ENCODE measurements at regions not wholly inside any gene's neighbourhood (a gene's known extent, or its start where the extent isn't known, plus 50 kb on each side); places are given as distances from the start of the nearest gene placed in this dataset.

- DNase-seq (no peak), FAIRE-seq (no peak)
- intact Hi-C loops (cut with DNase I), result no loop called here
- H3K36me3 ChIP-seq (ENCODE audit: control insufficient read depth in 2 of 3, insufficient read depth in 3 of 3, low read length in 3 of 3), result no peaks in the 10 kb centered on the region
- no peak overlapping the region for H3K9ac ChIP-seq (ENCODE audit: low read length in 3 of 3)
- H3K4me1 ChIP-seq (ENCODE audit: control insufficient read depth in 2 of 3, insufficient read depth in 2 of 3, low read depth in 1 of 3, low read length in 3 of 3), result no peaks in the 10 kb centered on the region
- no peaks in the 10 kb centered on the region for H3K27me3 ChIP-seq (ENCODE audit: control insufficient read depth, insufficient read depth, low read length)
- H3K27ac ChIP-seq (ENCODE audit: low read depth in 2 of 2, low read length in 2 of 2), result no peak overlapping the region
- H3K4me3 ChIP-seq (ENCODE audit: low read length in 3 of 3), result no peak overlapping the region
- H3K9me3 ChIP-seq (ENCODE audit: control insufficient read depth in 2 of 3, insufficient read depth in 1 of 3, low read length in 3 of 3), result no peaks in the 10 kb centered on the region
- no peak for TF ChIP-seq CTCF (IDR thresholded peaks at IDR 0.05; ENCODE audit: borderline replicate concordance, extremely low read depth, insufficient read depth)
These were observed 853.4 kb downstream of the PLA2G4A start for GRCh38 chr1:187682112-187682511.

DNA sequence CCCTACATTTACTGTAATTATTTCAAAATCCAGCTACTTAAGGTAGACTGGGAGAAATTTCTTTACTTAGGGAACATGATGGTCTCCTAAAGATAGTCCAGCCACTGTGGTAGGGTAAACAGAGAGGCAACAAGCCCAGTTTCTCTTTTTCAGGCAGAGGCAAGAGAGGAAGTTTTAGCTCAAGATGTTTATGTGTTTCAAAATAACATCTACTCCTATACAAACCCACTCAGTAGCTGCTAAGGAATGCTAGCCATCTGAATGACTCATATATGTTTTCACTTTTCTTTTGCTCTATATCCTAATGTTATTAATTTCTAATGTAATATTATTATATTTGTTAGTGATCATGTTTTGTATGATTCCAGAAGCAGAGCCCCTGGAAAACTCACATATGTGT lies 856.6 kb downstream of the PLA2G4A start:
- DNase-seq, result no peak
- no peaks in the 10 kb centered on the region for H3K27me3 ChIP-seq (ENCODE audit: control insufficient read depth, insufficient read depth, low read length)
- no peak overlapping the region for H3K27ac ChIP-seq (ENCODE audit: low read depth in 2 of 2, low read length in 2 of 2)
- intact Hi-C loops (cut with DNase I), result no loop called here
- H3K4me3 ChIP-seq (ENCODE audit: low read length in 3 of 3), result no peak overlapping the region
- H3K9ac ChIP-seq (ENCODE audit: low read length in 3 of 3), result no peak overlapping the region
- H3K9me3 ChIP-seq (ENCODE audit: control insufficient read depth in 2 of 3, insufficient read depth in 1 of 3, low read length in 3 of 3), result no peaks in the 10 kb centered on the region
- FAIRE-seq, result no peak
- no peaks in the 10 kb centered on the region for H3K36me3 ChIP-seq (ENCODE audit: control insufficient read depth in 2 of 3, insufficient read depth in 3 of 3, low read length in 3 of 3)
- no peak for TF ChIP-seq CTCF (IDR thresholded peaks at IDR 0.05; ENCODE audit: borderline replicate concordance, extremely low read depth, insufficient read depth)
- no peaks in the 10 kb centered on the region for H3K4me1 ChIP-seq (ENCODE audit: control insufficient read depth in 2 of 3, insufficient read depth in 2 of 3, low read depth in 1 of 3, low read length in 3 of 3)

DNA sequence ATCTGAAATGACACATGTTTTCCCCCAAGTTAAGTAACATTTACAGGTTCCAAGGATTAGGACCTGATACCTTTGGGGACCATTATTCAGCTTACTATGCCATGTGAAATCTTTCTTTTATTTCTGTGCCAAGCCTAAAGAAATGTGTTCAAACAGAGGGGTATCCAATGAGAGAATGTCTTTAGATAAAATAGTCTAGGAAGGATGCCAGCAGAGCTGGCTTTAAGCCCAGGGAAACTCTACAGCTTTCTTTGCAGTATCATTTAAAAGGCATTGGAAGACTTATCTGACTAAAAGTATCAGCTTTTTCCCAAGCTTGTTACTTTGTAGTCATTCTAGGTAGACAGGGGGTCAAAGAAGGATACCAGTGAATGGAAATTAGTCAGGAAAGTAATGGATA lies 860.4 kb downstream of the PLA2G4A start:
- H3K4me1 ChIP-seq (ENCODE audit: control insufficient read depth in 2 of 3, insufficient read depth in 2 of 3, low read depth in 1 of 3, low read length in 3 of 3), result no peaks in the 10 kb centered on the region
- no peaks in the 10 kb centered on the region for H3K36me3 ChIP-seq (ENCODE audit: control insufficient read depth in 2 of 3, insufficient read depth in 3 of 3, low read length in 3 of 3)
- no peaks in the 10 kb centered on the region for H3K27me3 ChIP-seq (ENCODE audit: control insufficient read depth, insufficient read depth, low read length)
- no peak overlapping the region for H3K27ac ChIP-seq (ENCODE audit: low read depth in 2 of 2, low read length in 2 of 2)
- FAIRE-seq (no peak), DNase-seq (no peak)
- no peak for TF ChIP-seq CTCF (IDR thresholded peaks at IDR 0.05; ENCODE audit: borderline replicate concordance, extremely low read depth, insufficient read depth)
- H3K9ac ChIP-seq (ENCODE audit: low read length in 3 of 3), result no peak overlapping the region
- no peak overlapping the region for H3K4me3 ChIP-seq (ENCODE audit: low read length in 3 of 3)
- H3K9me3 ChIP-seq (ENCODE audit: control insufficient read depth in 2 of 3, insufficient read depth in 1 of 3, low read length in 3 of 3), result no peaks in the 10 kb centered on the region
- intact Hi-C loops (cut with DNase I), result no loop called here

- Histone ChIP-seq H3K36me3 (ENCODE audit: control insufficient read depth in 2 of 3, insufficient read depth in 3 of 3, low read length in 3 of 3) (no peaks in the 10 kb centered on the region), H3K27ac (ENCODE audit: low read depth in 2 of 2, low read length in 2 of 2) (no peak overlapping the region), H3K9ac (ENCODE audit: low read length in 3 of 3) (no peak overlapping the region), H3K4me1 (ENCODE audit: control insufficient read depth in 2 of 3, insufficient read depth in 2 of 3, low read depth in 1 of 3, low read length in 3 of 3) (no peaks in the 10 kb centered on the region), H3K27me3 (ENCODE audit: control insufficient read depth, insufficient read depth, low read length) (no peaks in the 10 kb centered on the region), H3K4me3 (ENCODE audit: low read length in 3 of 3) (no peak overlapping the region), H3K9me3 (ENCODE audit: control insufficient read depth in 2 of 3, insufficient read depth in 1 of 3, low read length in 3 of 3) (no peaks in the 10 kb centered on the region)
- intact Hi-C loops (cut with DNase I), result no loop called here
- no peak for DNase-seq
- FAIRE-seq, result no peak
- TF ChIP-seq CTCF (IDR thresholded peaks at IDR 0.05; ENCODE audit: borderline replicate concordance, extremely low read depth, insufficient read depth), result no peak
These were observed 862.7 kb downstream of the PLA2G4A start for GRCh38 chr1:187691439-187691838.
